Right lobe of liver (tissue), 4 donors: ENCODE measurements at regions not wholly inside any gene's neighbourhood (a gene's known extent, or its start where the extent isn't known, plus 50 kb on each side); places are given as distances from the start of the nearest gene placed in this dataset.

Experiments
- CTCF ChIP-seq, 4 donors: fragments of 200-600 bp in 3 of 4; fragments of 450-650 bp in 1 of 4; IDR thresholded peaks; one replicate each; pipeline versions ENCODE4 v1.5.1 to v1.8.0; 2016 to 2022; ENCODE audit warnings: antibody characterized with exemption in 4 of 4, mild to moderate bottlenecking in 2 of 4
- POLR2A ChIP-seq: fragments of 450-650 bp; IDR thresholded peaks from one replicate; pipeline ENCODE4 v1.6.1; 2017; ENCODE audit warnings: antibody characterized with exemption, mild to moderate bottlenecking
- donor health status: DM: no; HTN: no; CAD: no.
- donor health status: DM: no; HTN: no; CAD: no.
- donor health status: DM: no; HTN: yes; CAD: no.

- TF ChIP-seq POLR2A, result no peak
- TF ChIP-seq CTCF (IDR thresholded peaks at IDR 0.05), result no peak
These were observed 115.1 kb downstream of the PALM2AKAP2 start for GRCh38 chr9:109894921-109895758.
